Keratinocyte (primary cell): ENCODE measurements at regions not wholly inside any gene's neighbourhood (a gene's known extent, or its start where the extent isn't known, plus 50 kb on each side); places are given as distances from the start of the nearest gene placed in this dataset.

Experiments used
- DNase-seq: peaks from one replicate; pipeline ENCODE4 v3.0.0-alpha.2; 2011; ENCODE audit warnings: low read depth, missing footprints, low spot score
- FAIRE-seq: peaks from 2 replicates; lab custom pipeline; 2011; peaks lifted over from hg19 to GRCh38; lab: Jason Lieb, UNC
- H2AFZ ChIP-seq: 2 replicates; pipeline ENCODE4 v1.6.0; 2012; ENCODE audit warnings: low read length, control low read depth, inconsistent platforms; ENCODE audit not compliant: control insufficient read depth
- H3K27ac ChIP-seq: 2 replicates; pipeline ENCODE4 v1.5.1; 2011; ENCODE audit warnings: low read length; ENCODE audit not compliant: control insufficient read depth, insufficient read depth
- H3K27me3 ChIP-seq: 3 replicates; pipeline ENCODE4 v1.6.0; 2011; ENCODE audit warnings: low read length; ENCODE audit not compliant: control insufficient read depth, insufficient read depth; ENCODE audit errors: extremely low read depth
- H3K36me3 ChIP-seq, 2 experiments: 2 replicates in 1 of 2; 3 replicates in 1 of 2; pipeline ENCODE4 v1.5.1; 2011; ENCODE audit warnings: low read length in 2 of 2, mild to moderate bottlenecking in 1 of 2; ENCODE audit not compliant: control insufficient read depth in 2 of 2, insufficient read depth in 2 of 2; ENCODE audit errors: extremely low read depth in 1 of 2
- H3K4me1 ChIP-seq: 3 replicates; pipeline ENCODE4 v1.5.1; 2011; ENCODE audit warnings: low read length; ENCODE audit not compliant: control insufficient read depth, insufficient read depth; ENCODE audit errors: extremely low read depth
- H3K4me2 ChIP-seq: 3 replicates; pipeline ENCODE4 v1.6.0; 2011; ENCODE audit warnings: low read depth, low read length; ENCODE audit not compliant: control insufficient read depth, insufficient read depth; ENCODE audit errors: extremely low read depth
- H3K4me3 ChIP-seq, 3 experiments: fragments of 200-600 bp in 1 of 3; sonication (generic) in 1 of 3; 2 replicates in 2 of 3; 3 replicates in 1 of 3; pipeline ENCODE4 v1.5.1; 2011 to 2016; ENCODE audit warnings: low read length in 3 of 3, mild to moderate bottlenecking in 3 of 3, control low read depth in 2 of 3, inconsistent platforms in 1 of 3, low read depth in 1 of 3, mixed read lengths in 1 of 3, mixed run types in 1 of 3, moderate library complexity in 1 of 3; ENCODE audit not compliant: control insufficient read depth in 2 of 3, insufficient read depth in 2 of 3; ENCODE audit errors: extremely low read depth in 1 of 3
- H3K79me2 ChIP-seq: 2 replicates; pipeline ENCODE4 v1.6.0; 2012; ENCODE audit warnings: low read length; ENCODE audit not compliant: control insufficient read depth, insufficient read depth
- H3K9ac ChIP-seq: 3 replicates; pipeline ENCODE4 v1.6.0; 2011; ENCODE audit warnings: low read length; ENCODE audit not compliant: control insufficient read depth, insufficient read depth; ENCODE audit errors: extremely low read depth
- H3K9me1 ChIP-seq: 3 replicates; pipeline ENCODE4 v1.6.0; 2011; ENCODE audit warnings: low read length; ENCODE audit not compliant: control insufficient read depth, insufficient read depth; ENCODE audit errors: extremely low read depth
- H3K9me3 ChIP-seq: 2 replicates; pipeline ENCODE4 v1.5.1; 2012; ENCODE audit warnings: low read depth, low read length; ENCODE audit not compliant: control insufficient read depth
- H4K20me1 ChIP-seq: 3 replicates; pipeline ENCODE4 v1.6.0; 2011; ENCODE audit warnings: low read length; ENCODE audit not compliant: control insufficient read depth, insufficient read depth; ENCODE audit errors: extremely low read depth
- CTCF ChIP-seq, 3 experiments: IDR thresholded peaks in 1 of 3; conservative IDR thresholded peaks in 1 of 3; optimal IDR thresholded peaks in 1 of 3; 2 replicates in 2 of 3; 3 replicates in 1 of 3; pipeline versions ENCODE3 to v1.5.1; 2011; ENCODE audit warnings: low read length in 3 of 3, mild to moderate bottlenecking in 3 of 3, moderate library complexity in 2 of 3, control low read depth in 1 of 3, inconsistent platforms in 1 of 3; ENCODE audit not compliant: insufficient read depth in 2 of 3; ENCODE audit errors: extremely low read depth in 1 of 3
- EZH2 ChIP-seq: IDR thresholded peaks from one replicate; pipeline ENCODE4 v1.6.1; 2012; ENCODE audit warnings: inconsistent platforms, mild to moderate bottlenecking, low read length, moderate library complexity
- dilution Hi-C: fragments of 300-500 bp; cut with MboI; formaldehyde crosslinking; loops from one replicate; pipeline ENCODE4 v1.7.0; 2020; ENCODE audit warnings: low sequenced_read_pairs; ENCODE audit not compliant: extremely low pct_ligation_motif_present

GRCh38 chr13:73693215-73693614 is 441.0 kb downstream of the KLF12 start:
- Histone ChIP-seq H3K4me1 (no peaks in the 10 kb centered on the region), H3K27ac (no peak overlapping the region), H3K79me2 (no peaks in the 10 kb centered on the region), H3K9me3 (no peaks in the 10 kb centered on the region), H3K36me3 (peaks cover 0 to 2% of the 10 kb centered on the region in 2 experiments), H3K27me3 (no peaks in the 10 kb centered on the region), H4K20me1 (no peaks in the 10 kb centered on the region), H3K4me2 (no peak overlapping the region), H2AFZ (no peak overlapping the region), H3K9ac (no peak overlapping the region), H3K9me1 (no peaks in the 10 kb centered on the region), H3K4me3 (no peak overlapping the region)
- dilution Hi-C loops, result no loop called here
- TF ChIP-seq CTCF (optimal IDR thresholded peaks at IDR 0.05 in 1 of 3, IDR thresholded peaks at IDR 0.05 in 1 of 3, conservative IDR thresholded peaks at IDR 0.05 in 1 of 3; ENCODE audit: extremely low read depth in 1 of 3, insufficient read depth in 2 of 3, low read length in 3 of 3), result no peak
- TF ChIP-seq EZH2, result no peak
- FAIRE-seq, result no peak
- no peak for DNase-seq

- Histone ChIP-seq H3K27ac (no peak overlapping the region), H3K9me1 (no peaks in the 10 kb centered on the region), H3K9ac (no peak overlapping the region), H3K4me3 (no peak overlapping the region), H3K36me3 (peaks cover 0 to 2% of the 10 kb centered on the region in 2 experiments), H3K9me3 (no peaks in the 10 kb centered on the region), H4K20me1 (no peaks in the 10 kb centered on the region), H3K4me1 (no peaks in the 10 kb centered on the region), H3K79me2 (no peaks in the 10 kb centered on the region), H3K4me2 (no peak overlapping the region), H2AFZ (no peak overlapping the region), H3K27me3 (no peaks in the 10 kb centered on the region)
- no peak for TF ChIP-seq EZH2
- DNase-seq (no peak), FAIRE-seq (no peak)
- dilution Hi-C loops, result no loop called here
Measured at GRCh38 chr13:73691891-73692290, 442.3 kb downstream of the KLF12 start.

GRCh38 chr13:73687929-73688328 is 446.3 kb downstream of the KLF12 start:
- dilution Hi-C loops, result no loop called here
- Histone ChIP-seq H3K36me3 (no peaks in the 10 kb centered on the region), H3K27ac (no peak overlapping the region), H3K9me1 (no peaks in the 10 kb centered on the region), H4K20me1 (no peaks in the 10 kb centered on the region), H3K4me3 (no peak overlapping the region), H2AFZ (no peak overlapping the region), H3K27me3 (no peaks in the 10 kb centered on the region), H3K4me1 (no peaks in the 10 kb centered on the region), H3K4me2 (no peak overlapping the region), H3K9ac (no peak overlapping the region), H3K79me2 (no peaks in the 10 kb centered on the region), H3K9me3 (no peaks in the 10 kb centered on the region)
- DNase-seq (no peak), FAIRE-seq (no peak)
- TF ChIP-seq EZH2, result no peak
- TF ChIP-seq CTCF (optimal IDR thresholded peaks at IDR 0.05 in 1 of 3, IDR thresholded peaks at IDR 0.05 in 1 of 3, conservative IDR thresholded peaks at IDR 0.05 in 1 of 3; ENCODE audit: extremely low read depth in 1 of 3, insufficient read depth in 2 of 3, low read length in 3 of 3), result no peak
